HCT116 (cell line): ENCODE measurements at regions not wholly inside any gene's neighbourhood (a gene's known extent, or its start where the extent isn't known, plus 50 kb on each side); places are given as distances from the start of the nearest gene placed in this dataset.

Experiments
- ATAC-seq: fragments of 200-7000 bp; cut with Tn5 transposase; 2 replicates; pipeline ENCODE4 v1.9.1; 2020; ENCODE audit warnings: mild to moderate bottlenecking, moderate library complexity
- BruUV-seq: library from RNA; stranded (reverse); fragments of 400-500 nt; replicated peaks from 2 replicates; lab custom pipeline; 2021; lab: Mats Ljungman, UMichigan
- CTCF ChIA-PET: fragments of 300-600 bp; sonication (Branson Sonifier 250); formaldehyde crosslinking; loops from one replicate; lab custom pipeline; 2021; ENCODE audit warnings: antibody characterized with exemption; lab: Charles Lee
- POLR2A ChIA-PET: fragments of 300-600, 350-600 bp; sonication (Branson Sonifier 250); formaldehyde crosslinking; loops from one replicate; lab custom pipeline; 2021; ENCODE audit warnings: antibody characterized with exemption; lab: Charles Lee
- RAD21 ChIA-PET, 2 experiments: fragments of 300-600 bp; sonication (Branson Sonifier 250); formaldehyde crosslinking; loops; one replicate each; lab custom pipeline; 2023; ENCODE audit warnings: low total read pairs in 2 of 2; ENCODE audit not compliant: uncharacterized antibody in 2 of 2, unreplicated experiment in 2 of 2, low non-redundant PET in 1 of 2; lab: Charles Lee
- DNase-seq: peaks from one replicate; pipeline ENCODE4 v3.0.0-alpha.2; 2010; ENCODE audit warnings: low read depth, low spot score
- H2AFZ ChIP-seq: fragments of 200-600 bp; shearing (Covaris generic), sonication (generic); 2 replicates; pipeline ENCODE4 v1.6.1; 2017; ENCODE audit warnings: low read depth, mixed run types, mixed read lengths, antibody characterized with exemption, low read length; ENCODE audit not compliant: poor library complexity, severe bottlenecking
- H3K27ac ChIP-seq: 2 replicates; pipeline ENCODE4 v1.5.1; 2012; ENCODE audit warnings: low read depth, low read length
- H3K27me3 ChIP-seq: fragments of 200-600 bp; sonication (generic); 2 replicates; pipeline ENCODE4 v1.6.1; 2016; ENCODE audit warnings: mixed run types, low read length, mixed read lengths; ENCODE audit not compliant: insufficient read depth
- H3K36me3 ChIP-seq, 2 experiments: fragments of 200-500 bp in 1 of 2; fragments of 200-600 bp in 1 of 2; sonication (Bioruptor generic) in 1 of 2; sonication (generic) in 1 of 2; 2 replicates each; pipeline versions ENCODE4 v1.5.1 to v1.6.1; 2014 to 2016; ENCODE audit warnings: low read length in 2 of 2, inconsistent platforms in 1 of 2, mixed read lengths in 1 of 2, mixed run types in 1 of 2; ENCODE audit not compliant: insufficient read depth in 2 of 2, control insufficient read depth in 1 of 2
- H3K4me1 ChIP-seq, 2 experiments: fragments of 200-600 bp in 1 of 2; sonication (generic) in 1 of 2; 2 replicates each; pipeline versions ENCODE4 v1.5.1 to v1.6.1; 2012 to 2017; ENCODE audit warnings: low read length in 2 of 2, inconsistent platforms in 1 of 2, mild to moderate bottlenecking in 1 of 2, mixed read lengths in 1 of 2, mixed run types in 1 of 2, moderate library complexity in 1 of 2; ENCODE audit not compliant: insufficient read depth in 2 of 2, control insufficient read depth in 1 of 2
- H3K4me2 ChIP-seq: fragments of 200-600 bp; sonication (generic); 2 replicates; pipeline ENCODE4 v1.6.1; 2017; ENCODE audit warnings: mixed run types, low read length, mixed read lengths
- H3K4me3 ChIP-seq, 2 experiments: fragments of 200-600 bp in 1 of 2; sonication (generic) in 1 of 2; replicated peaks in 1 of 2; 2 replicates each; pipeline ENCODE4 v1.5.1; 2011 to 2016; ENCODE audit warnings: low read length in 2 of 2, control low read depth in 1 of 2, low read depth in 1 of 2, mild to moderate bottlenecking in 1 of 2, mixed read lengths in 1 of 2, mixed run types in 1 of 2
- H3K79me2 ChIP-seq: fragments of 200-600 bp; sonication (generic); 2 replicates; pipeline ENCODE4 v1.6.1; 2017; ENCODE audit warnings: mild to moderate bottlenecking, mixed run types, low read length, moderate library complexity, mixed read lengths; ENCODE audit not compliant: insufficient read depth
- H3K9ac ChIP-seq: fragments of 200-600 bp; sonication (generic); 2 replicates; pipeline ENCODE4 v1.6.1; 2016; ENCODE audit warnings: low read length, mixed read lengths
- H3K9me2 ChIP-seq: fragments of 200-600 bp; sonication (generic), shearing (Covaris generic); 2 replicates; pipeline ENCODE4 v1.6.1; 2017; ENCODE audit warnings: mixed run types, mild to moderate bottlenecking, moderate library complexity; ENCODE audit not compliant: insufficient read depth
- H3K9me3 ChIP-seq, 2 experiments: fragments of 200-500 bp in 1 of 2; fragments of 200-600 bp in 1 of 2; sonication (Bioruptor generic) in 1 of 2; sonication (generic) in 1 of 2; 2 replicates each; pipeline ENCODE4 v1.6.1; 2014 to 2017; ENCODE audit warnings: low read length in 2 of 2, mixed read lengths in 2 of 2, inconsistent platforms in 1 of 2, low read depth in 1 of 2, mild to moderate bottlenecking in 1 of 2, mixed run types in 1 of 2, moderate library complexity in 1 of 2; ENCODE audit not compliant: control insufficient read depth in 1 of 2, insufficient read depth in 1 of 2
- H4K20me1 ChIP-seq: fragments of 200-600 bp; sonication (generic), shearing (Covaris generic); 2 replicates; pipeline ENCODE4 v1.6.1; 2017; ENCODE audit warnings: mixed run types, mild to moderate bottlenecking, moderate library complexity; ENCODE audit not compliant: insufficient read depth
- CBX3 ChIP-seq: IDR thresholded peaks from 2 replicates; pipeline ENCODE4 v1.6.1; 2012; ENCODE audit warnings: low read depth
- CTCF ChIP-seq, 3 experiments: fragments of 200-600 bp in 1 of 3; sonication (generic) in 1 of 3; IDR thresholded peaks in 2 of 3; conservative IDR thresholded peaks in 1 of 3; 2 replicates each; pipeline ENCODE4 v1.5.1; 2012 to 2017; ENCODE audit warnings: low read depth in 2 of 3, low read length in 2 of 3, antibody characterized with exemption in 1 of 3, borderline replicate concordance in 1 of 3, control low read depth in 1 of 3, mild to moderate bottlenecking in 1 of 3, mixed read lengths in 1 of 3, mixed run types in 1 of 3, moderate library complexity in 1 of 3; ENCODE audit not compliant: insufficient read depth in 1 of 3
- EGR1 ChIP-seq: IDR thresholded peaks from 2 replicates; pipeline ENCODE4 v1.6.1; 2012; ENCODE audit warnings: low read depth
- ELF1 ChIP-seq: IDR thresholded peaks from 2 replicates; pipeline ENCODE4 v1.6.1; 2012; ENCODE audit warnings: low read depth, borderline replicate concordance
- EZH2 ChIP-seq: fragments of 200-600 bp; sonication (generic); IDR thresholded peaks from 2 replicates; pipeline ENCODE4 v1.6.1; 2017; ENCODE audit warnings: antibody characterized with exemption, mixed run types
- EZH2phosphoT487 ChIP-seq: fragments of 200-600 bp; IDR thresholded peaks from 2 replicates; pipeline ENCODE4 v1.6.1; 2018; ENCODE audit warnings: antibody characterized with exemption, borderline replicate concordance
- FOSL1 ChIP-seq: IDR thresholded peaks from 2 replicates; pipeline ENCODE4 v1.6.1; 2012; ENCODE audit warnings: low read depth
- JUND ChIP-seq: IDR thresholded peaks from 2 replicates; pipeline ENCODE4 v1.6.1; 2012
- MAX ChIP-seq: IDR thresholded peaks from 2 replicates; pipeline ENCODE4 v1.6.1; 2012
- POLR2A ChIP-seq: IDR thresholded peaks from 2 replicates; pipeline ENCODE4 v1.7.0; 2011; ENCODE audit warnings: borderline replicate concordance; ENCODE audit not compliant: insufficient read depth, insufficient read length; ENCODE audit errors: extremely low read depth
- POLR2AphosphoS5 ChIP-seq: IDR thresholded peaks from 2 replicates; pipeline ENCODE4 v1.6.1; 2011; ENCODE audit warnings: mild to moderate bottlenecking, low read depth, low read length, moderate library complexity
- RAD21 ChIP-seq: IDR thresholded peaks from 2 replicates; pipeline ENCODE4 v1.6.1; 2012; ENCODE audit warnings: low read depth, mild to moderate bottlenecking
- SP1 ChIP-seq: IDR thresholded peaks from 2 replicates; pipeline ENCODE4 v1.6.1; 2012; ENCODE audit warnings: low read depth
- SRF ChIP-seq: IDR thresholded peaks from 2 replicates; pipeline ENCODE4 v1.6.1; 2012; ENCODE audit warnings: low read depth
- TCF7L2 ChIP-seq: IDR thresholded peaks from 2 replicates; pipeline ENCODE4 v1.7.0; 2011; ENCODE audit warnings: borderline replicate concordance, inconsistent platforms; ENCODE audit not compliant: insufficient read depth, insufficient read length; ENCODE audit errors: extremely low read depth
- YY1 ChIP-seq: IDR thresholded peaks from 2 replicates; pipeline ENCODE4 v1.6.1; 2011; ENCODE audit warnings: low read length, low read depth, moderate library complexity, mild to moderate bottlenecking; ENCODE audit not compliant: insufficient replicate concordance; ENCODE audit errors: extremely low read depth
- ZNF274 ChIP-seq: fragments of 200-500 bp; sonication (Bioruptor generic); IDR thresholded peaks from 2 replicates; pipeline ENCODE4 v1.6.1; 2014; ENCODE audit warnings: mild to moderate bottlenecking, low read depth, low read length, inconsistent platforms
- intact Hi-C: fragments of 100-400 bp; cut with micrococcal nuclease; formaldehyde crosslinking; loops from 2 replicates; pipeline ENCODE4 v1.10.0; 2022
- TF ChIP-seq, protein P1 (sequence below): IDR thresholded peaks from 2 replicates; pipeline ENCODE4 v1.6.1; 2011; ENCODE audit warnings: mild to moderate bottlenecking, low read length, moderate library complexity; ENCODE audit not compliant: insufficient replicate concordance; ENCODE audit errors: extremely low read depth
- TF ChIP-seq, protein P2 (sequence below): IDR thresholded peaks from 2 replicates; pipeline ENCODE4 v1.6.1; 2012

DNA sequence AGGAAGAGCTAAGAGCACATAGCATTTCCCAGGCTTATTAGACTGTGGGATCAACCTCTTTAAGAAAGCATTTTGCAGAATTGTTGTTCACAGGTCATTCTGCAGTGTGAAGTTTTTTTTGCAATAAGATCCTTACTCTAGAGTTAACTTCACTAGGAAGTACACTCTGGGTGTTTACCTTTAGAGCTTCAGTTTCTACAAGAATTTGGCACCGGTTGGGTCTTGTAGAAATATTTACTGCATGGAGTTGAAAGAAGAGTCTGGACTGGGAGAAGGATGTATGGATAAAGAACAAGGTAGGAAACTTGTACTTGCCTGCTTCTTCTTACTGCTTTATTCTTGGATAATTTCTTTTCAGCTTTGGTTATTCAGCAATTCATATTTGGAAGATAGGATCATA, 944.9 kb upstream of the GYPC start (continued):
- TF ChIP-seq, protein P1, sequence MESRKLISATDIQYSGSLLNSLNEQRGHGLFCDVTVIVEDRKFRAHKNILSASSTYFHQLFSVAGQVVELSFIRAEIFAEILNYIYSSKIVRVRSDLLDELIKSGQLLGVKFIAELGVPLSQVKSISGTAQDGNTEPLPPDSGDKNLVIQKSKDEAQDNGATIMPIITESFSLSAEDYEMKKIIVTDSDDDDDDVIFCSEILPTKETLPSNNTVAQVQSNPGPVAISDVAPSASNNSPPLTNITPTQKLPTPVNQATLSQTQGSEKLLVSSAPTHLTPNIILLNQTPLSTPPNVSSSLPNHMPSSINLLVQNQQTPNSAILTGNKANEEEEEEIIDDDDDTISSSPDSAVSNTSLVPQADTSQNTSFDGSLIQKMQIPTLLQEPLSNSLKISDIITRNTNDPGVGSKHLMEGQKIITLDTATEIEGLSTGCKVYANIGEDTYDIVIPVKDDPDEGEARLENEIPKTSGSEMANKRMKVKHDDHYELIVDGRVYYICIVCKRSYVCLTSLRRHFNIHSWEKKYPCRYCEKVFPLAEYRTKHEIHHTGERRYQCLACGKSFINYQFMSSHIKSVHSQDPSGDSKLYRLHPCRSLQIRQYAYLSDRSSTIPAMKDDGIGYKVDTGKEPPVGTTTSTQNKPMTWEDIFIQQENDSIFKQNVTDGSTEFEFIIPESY: no peak
- TF ChIP-seq EZH2 (no peak), ELF1 (no peak), TCF7L2 (no peak), JUND (no peak), EZH2phosphoT487 (no peak), POLR2A (no peak), RAD21 (no peak), EGR1 (no peak), FOSL1 (no peak)
- TF ChIP-seq, protein P2, sequence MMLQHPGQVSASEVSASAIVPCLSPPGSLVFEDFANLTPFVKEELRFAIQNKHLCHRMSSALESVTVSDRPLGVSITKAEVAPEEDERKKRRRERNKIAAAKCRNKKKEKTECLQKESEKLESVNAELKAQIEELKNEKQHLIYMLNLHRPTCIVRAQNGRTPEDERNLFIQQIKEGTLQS: no peak

DNA sequence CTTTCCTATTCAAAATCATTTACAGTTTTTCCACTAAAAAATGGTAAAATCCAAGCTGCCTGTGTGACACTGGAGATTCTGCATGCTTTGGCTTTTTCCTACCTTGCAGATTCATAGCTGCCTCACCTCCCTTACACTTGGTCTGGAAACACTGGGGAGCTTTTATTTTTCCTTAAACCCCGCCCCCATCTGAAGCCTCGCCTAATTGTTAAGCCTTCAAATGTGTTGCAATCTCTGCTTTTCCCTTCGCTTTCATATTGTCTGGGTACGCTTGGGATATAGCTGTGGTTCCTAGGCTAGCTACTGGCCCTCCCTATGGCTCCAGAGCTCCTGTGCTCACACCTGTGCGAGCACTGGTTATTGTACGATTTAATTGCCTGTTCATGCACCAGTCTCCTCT, 942.4 kb upstream of the GYPC start:
- no peak for ATAC-seq
- intact Hi-C loops: no loop called here
- H3K9me3 ChIP-seq: peaks cover 4 to 24% of the 10 kb centered on the region in 2 experiments; a peak in 3 of 4 replicates
- RAD21 ChIA-PET: no interaction called here
- no peak overlapping the region for H2AFZ ChIP-seq
- H3K36me3 ChIP-seq: no peaks in the 10 kb centered on the region
- H3K9ac ChIP-seq: no peak overlapping the region
- TF ChIP-seq ELF1 (no peak), POLR2A (no peak), JUND (no peak), RAD21 (no peak), ZNF274 (no peak), MAX (no peak), POLR2AphosphoS5 (no peak), SP1 (no peak), CBX3 (no peak), SRF (no peak), CTCF (IDR thresholded peaks at IDR 0.05 in 2 of 3, conservative IDR thresholded peaks at IDR 0.05 in 1 of 3; ENCODE audit: borderline replicate concordance in 1 of 3, insufficient read depth in 1 of 3, low read depth in 2 of 3, low read length in 2 of 3) (no peak), TCF7L2 (no peak), YY1 (no peak)
- TF ChIP-seq, all 23 proteins: peak for 0
- Histone ChIP-seq H3K79me2 (no peaks in the 10 kb centered on the region), H3K27ac (no peak overlapping the region), H4K20me1 (no peaks in the 10 kb centered on the region), H3K9me2 (no peaks in the 10 kb centered on the region), H3K4me1 (no peaks in the 10 kb centered on the region), H3K4me2 (no peak overlapping the region), H3K4me3 (no peak overlapping the region), H3K27me3 (no peaks in the 10 kb centered on the region)
- CTCF ChIA-PET: no interaction called here
- DNase-seq: no peak
- no TSS peak for BruUV-seq
- POLR2A ChIA-PET: no interaction called here
